Caco-2 (cell line): ENCODE measurements at regions not wholly inside any gene's neighbourhood (a gene's known extent, or its start where the extent isn't known, plus 50 kb on each side); places are given as distances from the start of the nearest gene placed in this dataset.

Experiments
- BruUV-seq: library from RNA; stranded (reverse); fragments of 400-500 nt; replicated peaks from 2 replicates; lab custom pipeline; 2021; lab: Mats Ljungman, UMichigan
- CTCF ChIA-PET: fragments of 300-600 bp; sonication (Branson Sonifier 250); formaldehyde crosslinking; loops from one replicate; lab custom pipeline; 2022; ENCODE audit warnings: antibody characterized with exemption; lab: Charles Lee
- POLR2A ChIA-PET: fragments of 300-600 bp; sonication (Branson Sonifier 250); formaldehyde crosslinking; loops from one replicate; lab custom pipeline; 2022; ENCODE audit warnings: antibody characterized with exemption; lab: Charles Lee
- DNase-seq, 2 experiments: peaks; one replicate each; pipeline versions ENCODE4 v3.0.0 to v3.0.0-alpha.2; 2020 to 2022
- H3K27me3 ChIP-seq: replicated peaks from 2 replicates; pipeline ENCODE4 v1.6.0; 2011; ENCODE audit warnings: low read length; ENCODE audit not compliant: control insufficient read depth, insufficient read depth
- H3K36me3 ChIP-seq: 2 replicates; pipeline ENCODE4 v1.5.1; 2011; ENCODE audit warnings: low read length; ENCODE audit not compliant: control insufficient read depth, insufficient read depth
- H3K4me1 ChIP-seq: fragments of 250-450 bp; sonication (Bioruptor Pico); 2 replicates; pipeline ENCODE4 v1.5.1; 2020; ENCODE audit warnings: mild to moderate bottlenecking
- H3K4me3 ChIP-seq: 2 replicates; pipeline ENCODE4 v1.5.1; 2011; ENCODE audit warnings: low read depth, mild to moderate bottlenecking, control low read depth, low read length
- H3K9me3 ChIP-seq: fragments of 250-450 bp; sonication (Bioruptor Pico); 2 replicates; pipeline ENCODE4 v1.5.1; 2020; ENCODE audit warnings: mild to moderate bottlenecking, moderate library complexity
- H3K27ac Mint-ChIP-seq: one replicate; pipeline ENCODE4 v1.8.0; 2022; ENCODE audit warnings: mixed read lengths; ENCODE audit not compliant: unreplicated experiment
- H3K27me3 Mint-ChIP-seq: one replicate; pipeline ENCODE4 v1.8.0; 2022; ENCODE audit warnings: mixed read lengths; ENCODE audit not compliant: insufficient read depth, unreplicated experiment
- H3K36me3 Mint-ChIP-seq: one replicate; pipeline ENCODE4 v1.8.0; 2022; ENCODE audit warnings: mild to moderate bottlenecking, mixed read lengths; ENCODE audit not compliant: insufficient read depth, unreplicated experiment
- H3K4me1 Mint-ChIP-seq: one replicate; pipeline ENCODE4 v1.8.0; 2022; ENCODE audit warnings: low read depth, mixed read lengths; ENCODE audit not compliant: unreplicated experiment
- H3K4me3 Mint-ChIP-seq: one replicate; pipeline ENCODE4 v1.8.0; 2022; ENCODE audit warnings: mild to moderate bottlenecking, moderate library complexity, mixed read lengths; ENCODE audit not compliant: unreplicated experiment
- H3K9me3 Mint-ChIP-seq: one replicate; pipeline ENCODE4 v1.8.0; 2022; ENCODE audit warnings: mixed read lengths; ENCODE audit not compliant: unreplicated experiment
- CTCF ChIP-seq, 2 experiments: fragments of 200-600 bp in 1 of 2; IDR thresholded peaks; 1 replicate in 1 of 2; 2 replicates in 1 of 2; pipeline versions ENCODE4 v1.5.1 to v1.8.0; 2011 to 2022; ENCODE audit warnings: antibody characterized with exemption in 1 of 2, control low read depth in 1 of 2, inconsistent platforms in 1 of 2, low read depth in 1 of 2, low read length in 1 of 2, mild to moderate bottlenecking in 1 of 2, moderate library complexity in 1 of 2; ENCODE audit not compliant: insufficient read depth in 1 of 2, severe bottlenecking in 1 of 2, unreplicated experiment in 1 of 2
- intact Hi-C: fragments of 100-400 bp; cut with micrococcal nuclease; formaldehyde crosslinking; loops from one replicate; pipeline ENCODE4 v1.10.0; 2022; ENCODE audit not compliant: unreplicated experiment

- H3K27me3 Mint-ChIP-seq, result peaks cover 10% of the 10 kb centered on the region
- intact Hi-C loops, result no loop called here
- H3K9me3 Mint-ChIP-seq, result peaks cover 16% of the 10 kb centered on the region
- no peak overlapping the region for H3K4me3 ChIP-seq
- peaks cover 12% of the 10 kb centered on the region for H3K9me3 ChIP-seq
- H3K4me1 ChIP-seq, result no peaks in the 10 kb centered on the region
- no peak overlapping the region for H3K27ac Mint-ChIP-seq
- H3K36me3 Mint-ChIP-seq, result peaks cover 10% of the 10 kb centered on the region
- DNase-seq, result no peak
- no peak overlapping the region for H3K4me3 Mint-ChIP-seq
- no TSS peak for BruUV-seq
- H3K4me1 Mint-ChIP-seq, result no peaks in the 10 kb centered on the region
- ChIA-PET POLR2A (no interaction called here), CTCF (no interaction called here)
- TF ChIP-seq CTCF (IDR thresholded peaks at IDR 0.05; ENCODE audit: insufficient read depth in 1 of 2, low read depth in 1 of 2, low read length in 1 of 2, severe bottlenecking in 1 of 2, unreplicated experiment in 1 of 2), result no peak
- no peaks in the 10 kb centered on the region; the same call in 1 of the 2 replicates for H3K27me3 ChIP-seq
- H3K36me3 ChIP-seq, result no peaks in the 10 kb centered on the region
Measured at GRCh38 chr16:86988920-86989696, 328.1 kb downstream of the C16orf95 start.

- H3K27me3 Mint-ChIP-seq, result peaks cover 10% of the 10 kb centered on the region
Measured at GRCh38 chr16:86990451-86990850, 326.7 kb downstream of the C16orf95 start.

GRCh38 chr16:86991679-86992078 is 325.5 kb downstream of the C16orf95 start:
- peaks cover 10% of the 10 kb centered on the region for H3K36me3 Mint-ChIP-seq
- no peak overlapping the region for H3K27ac Mint-ChIP-seq
- DNase-seq, result no peak
- H3K9me3 ChIP-seq, result peaks cover 12% of the 10 kb centered on the region
- H3K27me3 Mint-ChIP-seq, result peaks cover 10% of the 10 kb centered on the region
- intact Hi-C loops, result no loop called here
- ChIA-PET POLR2A (no interaction called here), CTCF (no interaction called here)
- H3K4me1 ChIP-seq, result no peaks in the 10 kb centered on the region
- no peak for TF ChIP-seq CTCF (IDR thresholded peaks at IDR 0.05; ENCODE audit: insufficient read depth in 1 of 2, low read depth in 1 of 2, low read length in 1 of 2, severe bottlenecking in 1 of 2, unreplicated experiment in 1 of 2)
- no peak overlapping the region for H3K4me3 Mint-ChIP-seq
- no peaks in the 10 kb centered on the region; the same call in 1 of the 2 replicates for H3K27me3 ChIP-seq
- H3K9me3 Mint-ChIP-seq, result peaks cover 16% of the 10 kb centered on the region
- no TSS peak for BruUV-seq
- H3K4me3 ChIP-seq, result no peak overlapping the region
- H3K36me3 ChIP-seq, result no peaks in the 10 kb centered on the region
- H3K4me1 Mint-ChIP-seq, result no peaks in the 10 kb centered on the region

More at GRCh38 chr16:86990451-86990850, 326.7 kb downstream of the C16orf95 start:
- POLR2A ChIA-PET, result no interaction called here
- intact Hi-C loops, result no loop called here
- Histone ChIP-seq H3K4me1 (no peaks in the 10 kb centered on the region), H3K27me3 (no peaks in the 10 kb centered on the region; the same call in 1 of the 2 replicates), H3K9me3 (peaks cover 12% of the 10 kb centered on the region), H3K4me3 (no peak overlapping the region), H3K36me3 (no peaks in the 10 kb centered on the region)
- peaks cover 16% of the 10 kb centered on the region for H3K9me3 Mint-ChIP-seq
- peaks cover 10% of the 10 kb centered on the region for H3K36me3 Mint-ChIP-seq
- CTCF ChIA-PET, result no interaction called here
- no TSS peak for BruUV-seq
- H3K4me1 Mint-ChIP-seq, result no peaks in the 10 kb centered on the region
- no peak overlapping the region for H3K27ac Mint-ChIP-seq
- no peak overlapping the region for H3K4me3 Mint-ChIP-seq
- DNase-seq, result no peak
- TF ChIP-seq CTCF (IDR thresholded peaks at IDR 0.05; ENCODE audit: insufficient read depth in 1 of 2, low read depth in 1 of 2, low read length in 1 of 2, severe bottlenecking in 1 of 2, unreplicated experiment in 1 of 2), result no peak
